Activated CD4-positive, alpha-beta T cell treated with anti-CD3 and anti-CD28 coated beads, Interleukin-2, Interleukin-4, amounts not matched to agents 100 ng/mL and 50 ng/mL, durations not matched to agents 16 hours and 8 hours (primary cell): ENCODE measurements at regions not wholly inside any gene's neighbourhood (a gene's known extent, or its start where the extent isn't known, plus 50 kb on each side); places are given as distances from the start of the nearest gene placed in this dataset.
"Not testable (repeated sequence)": the region's sequence is repeated elsewhere in the genome, so short reads cannot be mapped to it uniquely, and the experiment has no call there.

Experiments
- DNase-seq: peaks from one replicate; pipeline ENCODE4 v3.0.0-alpha.2; 2020; ENCODE audit warnings: low spot score

DNA sequence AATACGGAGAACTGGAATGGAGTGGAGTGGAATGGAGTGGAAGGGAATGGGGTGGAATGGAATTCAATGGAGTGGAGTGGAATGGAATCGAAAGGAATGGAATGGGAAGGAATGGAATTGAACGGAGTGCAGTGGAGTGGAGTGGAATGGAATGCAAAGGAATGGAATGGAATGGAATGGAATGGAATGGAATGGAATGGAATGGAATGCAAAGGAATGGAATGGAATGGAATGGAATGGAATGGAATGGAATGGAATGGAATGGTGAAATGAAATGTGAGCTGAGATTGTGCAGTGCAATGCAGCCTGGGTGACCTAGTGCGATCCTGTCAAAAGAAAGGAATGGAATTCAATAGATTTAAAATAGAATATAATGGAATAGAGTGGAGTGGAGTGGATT is 357.3 kb upstream of the WSB1 start:
- DNase-seq: not testable (repeated sequence)

DNA sequence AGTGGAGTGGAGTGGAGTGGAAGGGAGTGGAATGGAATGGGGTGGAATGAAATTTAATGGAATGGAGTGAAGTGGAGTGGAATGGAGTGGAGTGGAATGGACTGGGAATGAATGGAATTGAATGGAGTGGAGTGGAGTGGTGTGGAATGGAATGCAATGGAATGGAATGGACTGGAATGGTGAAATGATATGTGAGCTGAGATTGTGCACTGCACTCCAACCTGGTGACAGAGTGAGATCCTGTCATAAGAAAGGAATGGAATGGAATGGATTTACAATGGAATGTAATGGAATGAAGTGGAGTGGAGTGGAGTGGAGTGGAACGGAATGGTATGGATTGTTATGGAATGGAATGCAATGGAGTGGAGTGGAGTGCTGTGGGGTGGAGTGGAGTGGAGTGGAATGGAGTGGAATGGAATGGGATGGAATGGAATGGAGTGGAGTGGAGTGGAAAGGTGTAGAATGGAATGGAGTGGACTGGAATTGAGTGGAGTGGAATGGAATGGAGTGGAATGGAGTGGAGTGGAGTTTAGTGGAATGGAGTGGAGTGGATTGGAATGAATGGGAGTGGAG is 356.1 kb upstream of the WSB1 start:
- not testable (repeated sequence) for DNase-seq

GRCh38 chr17:26939755-26940154 is 354.2 kb upstream of the WSB1 start:
- DNase-seq: not testable (repeated sequence)

- DNase-seq: not testable (repeated sequence)
These were observed 353.3 kb upstream of the WSB1 start for GRCh38 chr17:26940587-26940986.

- no peak for DNase-seq
These were observed 331.4 kb upstream of the WSB1 start for GRCh38 chr17:26962255-26963162.

DNA sequence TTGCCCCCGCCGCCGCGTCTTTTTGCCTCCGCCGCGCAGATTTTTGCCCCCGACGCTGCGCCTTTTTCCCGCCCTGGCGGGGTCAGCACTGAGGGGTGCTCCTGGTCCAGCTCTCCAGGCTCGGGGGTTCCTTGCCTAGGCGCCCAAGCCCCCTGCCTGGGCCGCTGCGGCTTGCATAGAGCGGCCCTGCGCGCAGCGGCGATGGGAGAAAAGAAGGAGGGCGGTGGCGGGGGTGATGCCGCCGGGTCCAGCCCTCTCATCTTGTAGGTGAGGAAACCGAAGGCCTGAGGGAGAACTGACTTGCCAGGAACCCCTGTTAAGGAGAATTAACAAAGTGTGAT is 330.8 kb upstream of the WSB1 start:
- DNase-seq: no peak

GRCh38 chr17:26965898-26966624 is 327.9 kb upstream of the WSB1 start:
- not testable (repeated sequence) for DNase-seq

DNA sequence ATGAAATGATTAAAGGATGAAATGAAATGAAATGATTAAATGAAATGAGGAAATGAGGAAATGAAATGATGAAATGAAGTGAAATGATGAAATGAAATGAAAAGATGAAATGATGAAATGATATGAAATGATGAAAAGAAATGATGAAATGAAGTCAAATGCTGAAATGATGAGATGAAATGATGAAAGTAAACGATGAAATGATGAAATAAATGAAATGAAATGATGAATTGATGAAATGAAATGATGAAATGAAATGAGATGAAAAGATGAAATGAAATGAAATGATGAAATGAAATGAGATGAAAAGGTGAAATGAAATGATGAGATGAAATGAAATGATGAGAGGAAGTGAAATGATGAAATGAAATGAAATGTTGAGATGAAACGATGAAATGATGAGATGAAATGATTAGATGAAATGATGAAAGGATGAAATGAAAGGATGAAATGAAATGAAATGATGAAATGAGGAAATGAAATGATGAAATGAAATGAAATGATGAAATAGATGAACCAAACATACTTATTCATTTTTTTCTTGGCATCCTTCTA is 327.2 kb upstream of the WSB1 start:
- not testable (repeated sequence) for DNase-seq

- DNase-seq: not testable (repeated sequence)
These were observed 312.0 kb upstream of the WSB1 start for GRCh38 chr17:26981845-26982425.

- DNase-seq: not testable (repeated sequence)
These were observed 311.4 kb upstream of the WSB1 start for GRCh38 chr17:26982563-26982962.

DNA sequence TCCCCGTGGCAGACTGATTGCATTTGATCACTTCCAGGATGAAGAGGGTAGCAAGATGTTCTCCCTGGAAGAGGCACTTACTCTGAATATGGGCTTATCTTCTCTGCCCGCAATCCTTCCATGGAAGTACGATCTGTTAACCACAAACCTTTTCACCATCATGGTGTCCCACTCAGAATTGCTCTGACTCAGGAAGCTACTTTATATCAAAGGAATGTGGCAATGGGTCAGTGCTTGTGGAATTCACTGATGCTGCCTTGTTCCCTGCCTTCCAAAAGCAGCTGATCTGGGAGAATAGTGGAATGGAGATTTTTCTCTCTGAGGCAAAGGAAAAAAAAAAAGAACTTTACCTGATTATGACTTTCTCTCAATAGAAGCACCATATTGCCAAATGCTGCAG is 306.1 kb upstream of the WSB1 start:
- not testable (repeated sequence) for DNase-seq

DNA sequence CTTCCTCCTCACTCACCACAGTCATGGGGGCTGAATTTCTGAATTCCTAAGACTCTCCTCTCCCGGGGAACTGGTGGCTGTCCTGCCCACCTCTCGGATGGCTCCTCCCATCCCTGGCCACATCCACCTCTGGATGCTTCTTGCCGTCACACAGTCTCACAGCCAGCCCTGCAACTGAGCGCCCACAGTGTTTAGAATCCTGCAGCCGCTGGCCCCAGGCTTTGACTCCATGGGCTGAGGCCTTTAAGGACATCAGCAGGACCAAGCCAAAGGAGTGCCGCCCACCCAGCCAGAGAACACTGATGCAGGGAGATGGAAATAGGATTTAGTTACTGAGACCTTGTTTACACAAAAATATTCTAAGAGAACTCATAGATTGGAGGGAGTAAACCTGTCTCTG is 299.3 kb upstream of the WSB1 start:
- DNase-seq: not testable (repeated sequence)

GRCh38 chr17:26996146-26996916 is 297.6 kb upstream of the WSB1 start:
- peak; percentile 5 for DNase-seq

- DNase-seq: not testable (repeated sequence)
These were observed 286.0 kb upstream of the WSB1 start for GRCh38 chr17:27007734-27008531.

GRCh38 chr17:27009087-27009486 is 284.8 kb upstream of the WSB1 start:
- no peak for DNase-seq

DNA sequence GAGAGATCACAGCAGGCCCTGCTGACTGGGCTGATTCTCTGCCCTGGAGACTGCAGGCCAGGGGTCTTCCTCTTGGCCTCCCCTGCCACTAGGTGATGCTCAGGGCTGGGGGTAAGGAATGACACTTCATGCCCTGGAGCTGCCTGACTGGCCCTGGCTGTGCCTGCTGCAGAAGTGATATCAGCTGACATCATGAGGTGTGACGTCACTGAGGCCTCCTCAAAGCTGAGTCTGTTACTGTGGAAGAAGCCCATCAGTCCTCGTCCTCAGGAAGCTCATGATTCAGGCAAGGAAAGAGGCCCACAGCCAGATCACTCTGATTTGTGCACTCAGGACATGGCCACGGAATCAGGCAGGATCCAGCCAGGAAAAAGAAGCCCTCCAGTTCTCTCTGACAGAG is 283.8 kb upstream of the WSB1 start:
- not testable (repeated sequence) for DNase-seq

GRCh38 chr17:27030552-27030951 is 263.4 kb upstream of the WSB1 start:
- not testable (repeated sequence) for DNase-seq

DNA sequence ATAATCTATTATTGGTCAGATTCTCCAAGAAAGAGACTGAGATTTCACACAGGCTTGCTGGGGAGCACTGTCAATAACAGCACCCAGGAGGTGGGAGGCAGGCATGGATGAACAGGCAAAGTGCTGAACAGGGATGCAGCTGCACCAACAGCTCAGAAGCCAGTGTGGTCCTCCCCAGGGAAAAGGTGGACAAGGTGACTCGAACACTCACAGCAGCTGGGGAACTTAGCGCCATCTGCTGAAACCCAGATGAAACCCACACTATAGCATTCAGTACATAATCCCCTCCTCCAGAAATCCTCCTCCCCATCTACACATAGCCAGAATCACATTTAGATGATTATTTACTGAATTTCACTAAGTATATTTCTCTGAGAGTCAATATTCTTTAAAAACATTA is 255.2 kb upstream of the WSB1 start:
- peak; percentile 1 for DNase-seq

DNA sequence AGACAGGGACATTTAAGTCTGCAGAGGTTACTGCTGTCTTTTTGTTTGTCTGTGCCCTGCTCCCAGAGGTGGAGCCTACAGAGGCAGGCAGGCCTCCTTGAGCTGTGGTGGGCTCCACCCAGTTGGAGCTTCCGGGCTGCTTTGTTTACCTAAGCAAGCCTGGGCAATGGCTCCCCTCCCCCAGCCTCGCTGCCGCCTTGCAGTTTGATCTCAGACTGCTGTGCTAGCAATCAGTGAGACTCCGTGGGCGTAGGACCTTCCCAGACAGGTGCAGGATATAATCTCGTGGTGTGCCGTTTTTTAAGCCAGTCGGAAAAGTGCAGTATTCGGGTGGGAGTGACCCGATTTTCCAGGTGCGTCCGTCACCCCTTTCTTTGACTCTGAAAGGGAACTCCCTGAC is 248.9 kb upstream of the WSB1 start:
- DNase-seq: not testable (repeated sequence)

GRCh38 chr17:27049104-27049784 is 244.7 kb upstream of the WSB1 start:
- no peak for DNase-seq
